Cardiac septum (tissue), 1 donor: ENCODE measurements at regions not wholly inside any gene's neighbourhood (a gene's known extent, or its start where the extent isn't known, plus 50 kb on each side); places are given as distances from the start of the nearest gene placed in this dataset.

Experiments
- DNase-seq: peaks from one replicate; pipeline ENCODE4 v3.0.0-alpha.2; 2020; ENCODE audit warnings: low spot score
- intact Hi-C: fragments of 100-400 bp; cut with DNase I; formaldehyde crosslinking; loops from one replicate; pipeline ENCODE4 v1.14.0; 2022
- donor health status: DM: no; HTN: no; CAD: no.

GRCh38 chr6:22621701-22622100, 52.3 kb downstream of the HDGFL1 start:
- intact Hi-C loops = loop anchor here (5.0 kb wide), 1 partner anchor 36 kb away; no protein-coding TSS in a partner anchor
- DNase-seq = no peak

- DNase-seq = no peak
- intact Hi-C loops = loop anchor here (5.0 kb wide), 1 partner anchor 35 kb away; no protein-coding TSS in a partner anchor
Observed at GRCh38 chr6:22622351-22622750, 53.0 kb downstream of the HDGFL1 start.

DNA sequence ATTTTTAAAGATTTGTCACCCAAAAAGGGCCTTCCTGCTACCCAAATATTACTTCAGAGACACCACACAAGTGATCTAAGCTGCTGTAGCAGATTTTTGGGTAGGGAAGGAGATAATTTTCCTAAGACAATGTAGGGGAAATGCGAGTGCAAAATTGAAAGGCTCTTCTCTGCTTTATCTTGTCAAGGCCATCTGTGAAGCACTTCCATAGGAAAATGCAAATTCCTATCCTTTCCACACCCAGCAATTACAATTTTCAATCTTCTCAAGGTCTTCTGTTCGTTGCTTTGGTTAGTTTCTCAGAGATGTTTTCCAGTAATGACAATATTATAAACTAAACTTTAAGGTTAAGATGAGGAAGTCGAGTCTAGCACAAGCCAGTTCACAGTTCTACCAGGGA, 53.4 kb downstream of the HDGFL1 start:
- no peak for DNase-seq
- intact Hi-C loops = loop anchor here (5.0 kb wide), 1 partner anchor 34 kb away; no protein-coding TSS in a partner anchor

- no peak for DNase-seq
- intact Hi-C loops = no loop called here
Observed at GRCh38 chr6:22627644-22628043, 58.3 kb downstream of the HDGFL1 start.

GRCh38 chr6:22631091-22631490, 61.7 kb downstream of the HDGFL1 start:
- intact Hi-C loops = no loop called here
- no peak for DNase-seq

- intact Hi-C loops = no loop called here
Observed at GRCh38 chr6:22632581-22633145, 63.3 kb downstream of the HDGFL1 start.

GRCh38 chr6:22636452-22636851, 67.1 kb downstream of the HDGFL1 start:
- DNase-seq = no peak
- intact Hi-C loops = no loop called here

More at GRCh38 chr6:22632581-22633145, 63.3 kb downstream of the HDGFL1 start:
- DNase-seq = no peak

- DNase-seq = no peak
- intact Hi-C loops = no loop called here
Observed at GRCh38 chr6:22637782-22638181, 68.4 kb downstream of the HDGFL1 start.

DNA sequence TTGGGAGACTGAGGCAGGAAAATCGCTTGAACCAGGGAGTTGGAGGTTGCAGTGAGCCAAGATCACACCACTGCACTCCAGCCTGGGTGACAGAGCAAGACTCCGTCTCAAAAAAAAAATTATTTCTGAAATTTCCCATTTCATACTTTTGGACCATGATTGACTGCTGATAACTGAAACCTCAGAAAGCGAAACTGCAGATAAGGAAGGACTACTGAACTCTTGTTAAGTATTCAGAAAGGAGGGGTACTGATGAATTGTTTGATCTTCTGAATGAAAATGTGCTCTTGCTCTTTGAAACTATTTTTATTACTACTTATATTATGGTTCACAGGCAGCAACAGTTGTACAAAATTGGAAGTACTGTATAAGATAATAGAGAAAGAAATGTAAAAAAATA, 69.0 kb downstream of the HDGFL1 start:
- intact Hi-C loops = no loop called here

GRCh38 chr6:22642254-22642653, 72.9 kb downstream of the HDGFL1 start:
- DNase-seq = no peak
- intact Hi-C loops = no loop called here

More for the DNA sequence above, 69.0 kb downstream of the HDGFL1 start:
- DNase-seq = no peak

DNA sequence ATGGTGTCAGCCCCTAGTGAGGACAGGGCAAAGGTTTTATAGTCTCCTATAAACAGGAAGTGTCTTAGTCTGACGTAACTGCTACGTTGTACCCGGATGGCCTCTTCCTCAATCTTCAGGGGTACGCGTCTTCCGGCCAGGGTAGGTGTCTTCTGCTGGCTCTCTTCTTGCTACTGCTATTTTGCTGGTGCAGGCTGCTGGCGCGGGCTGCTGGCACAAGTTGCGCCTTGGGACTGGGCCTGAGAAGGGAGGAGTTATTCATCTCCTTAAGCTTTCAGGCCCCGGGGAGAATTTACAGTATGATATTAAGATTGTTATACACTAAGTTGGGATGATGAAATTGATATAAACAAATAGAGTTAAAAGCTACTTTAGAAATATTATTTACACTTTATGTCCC, 74.4 kb downstream of the HDGFL1 start:
- no peak for DNase-seq
- intact Hi-C loops = no loop called here

DNA sequence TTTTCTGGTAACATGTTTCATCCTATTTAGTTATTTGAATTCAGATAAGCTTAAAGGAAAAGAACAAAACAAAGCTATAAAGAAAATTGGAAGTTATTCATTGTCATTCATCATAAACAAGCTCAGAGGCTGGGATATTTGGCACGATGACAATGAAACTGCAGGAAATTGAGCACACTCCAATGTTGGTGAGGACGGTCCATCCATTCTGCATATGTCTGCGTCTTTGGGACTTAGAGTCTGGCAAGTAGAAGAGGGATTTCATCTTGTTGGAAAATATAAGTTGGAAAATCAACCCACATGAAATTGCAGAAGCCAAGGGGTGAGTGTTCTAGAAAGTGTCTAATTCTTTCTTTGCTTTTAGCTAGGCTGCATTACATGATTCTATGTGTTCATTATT, 78.4 kb downstream of the HDGFL1 start:
- intact Hi-C loops = no loop called here
- no peak for DNase-seq

GRCh38 chr6:22651731-22652130, 82.4 kb downstream of the HDGFL1 start:
- no peak for DNase-seq
- intact Hi-C loops = no loop called here

DNA sequence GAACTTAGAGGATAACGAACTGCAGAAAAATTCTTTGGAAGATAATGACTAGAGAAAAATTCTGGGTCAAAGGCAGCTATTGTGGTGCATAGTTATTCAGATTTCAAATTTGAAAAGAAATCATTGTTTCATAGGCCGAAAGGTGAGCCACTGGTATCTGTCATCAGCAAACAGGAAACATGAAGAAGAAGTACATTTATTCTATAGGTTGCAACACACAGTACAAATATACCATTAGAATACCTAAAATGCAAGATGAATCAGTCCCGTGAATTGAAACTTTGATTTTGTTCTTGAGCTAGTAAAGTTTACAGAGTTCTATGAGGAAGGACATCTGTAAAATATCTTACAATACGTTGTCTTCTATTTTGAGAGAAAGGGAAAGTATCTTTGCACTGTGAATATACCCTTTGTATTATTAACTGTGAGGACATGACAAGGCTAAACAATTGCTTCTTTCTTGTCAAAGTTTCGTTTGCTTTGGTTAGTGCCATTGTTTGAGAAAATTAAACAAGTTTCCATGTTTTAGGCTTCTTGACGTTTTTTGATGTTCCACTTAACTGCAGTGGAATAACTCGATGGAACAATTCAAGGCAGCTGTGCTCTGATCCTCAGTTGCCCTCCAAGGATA, 84.7 kb downstream of the HDGFL1 start:
- intact Hi-C loops = no loop called here
- DNase-seq = no peak

DNA sequence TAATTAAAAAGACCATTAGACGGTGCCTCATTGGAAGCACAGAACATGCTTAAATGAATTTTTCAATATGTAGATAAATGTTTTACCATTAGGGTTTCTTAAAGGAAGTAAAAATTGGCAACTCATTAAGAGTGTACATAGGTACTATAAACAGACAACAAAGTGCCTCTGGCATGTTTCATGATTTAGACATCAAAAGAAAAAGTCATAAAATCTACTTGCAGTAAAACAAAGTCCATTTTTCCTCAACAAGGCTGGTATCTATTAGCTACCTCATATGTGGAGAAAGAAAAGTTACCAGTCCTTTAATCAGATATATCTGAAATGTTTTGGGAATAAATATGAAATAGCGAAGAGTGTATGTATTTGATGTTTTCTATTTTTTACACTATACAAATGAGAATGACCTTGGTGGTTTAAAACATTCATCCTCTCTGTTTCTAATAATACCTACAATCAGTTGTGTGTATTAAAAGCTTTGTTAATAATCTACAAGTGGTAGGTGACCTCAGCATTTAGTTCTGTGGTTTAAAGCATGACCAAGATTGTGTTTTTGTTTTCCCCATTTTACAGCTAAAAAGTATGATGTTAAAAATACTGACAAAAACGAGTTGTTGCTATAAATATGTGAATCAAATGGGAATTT, 87.5 kb downstream of the HDGFL1 start:
- intact Hi-C loops = loop anchor here (5.0 kb wide), 1 partner anchor 35 kb away; no protein-coding TSS in a partner anchor
- no peak for DNase-seq

DNA sequence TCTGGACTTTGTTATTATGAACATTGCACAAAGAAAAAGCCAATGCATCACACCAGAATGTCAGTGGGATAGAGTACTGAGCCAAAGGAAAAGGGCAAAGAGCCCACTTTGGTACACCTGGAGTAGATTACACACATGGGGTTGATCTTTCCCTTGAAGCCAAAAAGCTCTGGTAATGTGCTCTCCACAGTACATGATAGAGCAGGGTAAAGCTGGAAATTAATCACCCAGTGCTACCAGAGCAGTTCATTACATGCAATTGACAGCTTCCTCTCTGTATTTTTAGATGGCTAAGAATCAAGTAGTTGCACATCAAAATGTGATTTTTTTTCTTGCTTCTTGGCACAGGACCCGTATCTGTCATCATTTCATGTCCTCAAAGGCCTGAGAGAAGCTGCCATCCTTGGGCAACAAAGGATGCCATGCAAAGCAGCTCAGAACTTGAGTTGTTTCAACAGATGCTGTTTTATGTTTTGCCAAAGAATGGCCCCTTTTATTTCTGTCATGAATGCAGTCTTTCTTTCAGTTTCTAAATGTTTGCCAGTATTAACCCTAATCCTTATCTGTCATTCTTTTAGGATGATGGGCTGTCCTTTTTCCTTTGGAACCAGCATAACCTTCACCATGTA, 88.1 kb downstream of the HDGFL1 start:
- intact Hi-C loops = loop anchor here (5.0 kb wide), 1 partner anchor 35 kb away; no protein-coding TSS in a partner anchor
- DNase-seq = no peak

- intact Hi-C loops = loop anchor here (5.0 kb wide), 1 partner anchor 36 kb away; no protein-coding TSS in a partner anchor
- DNase-seq = no peak
Observed at GRCh38 chr6:22658183-22658582, 88.8 kb downstream of the HDGFL1 start.

- no peak for DNase-seq
- intact Hi-C loops = loop anchor here (5.0 kb wide), 1 partner anchor 37 kb away; no protein-coding TSS in a partner anchor
Observed at GRCh38 chr6:22658934-22659333, 89.6 kb downstream of the HDGFL1 start.

DNA sequence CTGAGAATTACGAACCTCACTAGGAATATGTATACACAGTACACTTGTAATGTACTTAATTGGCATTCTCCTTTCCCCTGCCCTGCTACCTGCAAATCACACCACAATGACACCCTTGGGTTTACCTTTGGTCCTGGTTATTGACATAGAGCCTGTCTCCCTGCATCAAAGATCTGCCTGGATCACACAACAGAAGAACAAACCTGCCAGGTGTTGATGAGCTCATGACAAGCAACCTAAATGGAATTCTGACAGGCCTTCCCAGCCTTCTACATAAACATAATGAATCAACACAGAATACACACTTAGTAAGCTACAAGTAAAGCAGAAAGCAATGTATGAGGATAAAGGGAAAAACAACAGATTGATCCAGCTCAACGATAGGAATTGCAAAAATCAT, 95.6 kb downstream of the HDGFL1 start:
- intact Hi-C loops = no loop called here
- DNase-seq = no peak

GRCh38 chr6:22666021-22666420, 96.7 kb downstream of the HDGFL1 start:
- intact Hi-C loops = no loop called here
- no peak for DNase-seq
